Stimulated activated CD8-positive, alpha-beta memory T cell treated with anti-CD3 and anti-CD28 coated beads, Interleukin-2, amount 100 ng/mL, for 1 hour (primary cell): ENCODE measurements at regions not wholly inside any gene's neighbourhood (a gene's known extent, or its start where the extent isn't known, plus 50 kb on each side); places are given as distances from the start of the nearest gene placed in this dataset.
"Not testable (repeated sequence)": the region's sequence is repeated elsewhere in the genome, so short reads cannot be mapped to it uniquely, and the experiment has no call there.

Experiments
- DNase-seq, 2 donors: peaks; one replicate each; pipeline ENCODE4 v3.0.0-alpha.2; 2020; ENCODE audit warnings: low read depth in 2 of 2

DNA sequence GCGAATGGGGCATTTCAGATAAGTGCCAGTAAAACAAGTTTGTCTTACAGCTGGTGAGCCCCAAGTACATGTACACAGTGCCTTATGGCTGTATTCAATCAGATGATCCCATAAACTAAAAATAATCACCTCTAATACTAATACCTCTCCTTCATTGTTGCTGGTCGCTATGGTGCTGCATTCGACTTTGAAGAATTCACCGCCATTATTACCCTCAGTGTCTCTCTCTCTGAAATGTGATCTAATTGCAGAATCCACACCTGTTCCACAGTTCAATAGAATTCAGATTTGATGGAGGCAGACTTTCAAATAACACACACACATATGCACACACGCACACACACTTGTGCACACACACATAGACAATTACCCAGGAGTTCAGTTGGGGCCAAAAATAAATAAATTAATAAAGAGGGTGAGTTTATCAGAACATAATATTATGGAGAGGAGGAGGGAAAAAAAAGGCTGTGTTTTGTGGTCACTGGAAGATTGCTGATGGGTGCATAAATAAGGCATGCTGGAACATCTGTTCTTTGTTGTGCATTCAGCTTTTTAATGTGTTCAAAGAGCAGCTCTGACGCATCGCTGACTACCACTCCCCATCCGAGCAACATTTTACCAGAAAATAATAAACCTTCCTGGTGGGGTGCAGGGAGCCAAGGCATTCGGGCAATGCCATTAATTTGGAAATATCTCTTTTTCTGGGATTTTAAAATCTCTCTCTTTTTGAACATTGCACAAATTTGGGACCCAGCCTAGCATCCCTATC lies 235.7 kb downstream of the SATB1 start:
- DNase-seq: no peak

- DNase-seq: no peak
Observed at GRCh38 chr3:18188491-18188890, 236.6 kb downstream of the SATB1 start.

GRCh38 chr3:18185624-18186023 lies 239.5 kb downstream of the SATB1 start:
- no peak for DNase-seq

GRCh38 chr3:18182923-18183322 lies 242.2 kb downstream of the SATB1 start:
- not testable (repeated sequence) for DNase-seq

GRCh38 chr3:18179521-18179920 lies 245.6 kb downstream of the SATB1 start:
- no peak for DNase-seq

GRCh38 chr3:18177271-18177670 lies 247.9 kb downstream of the SATB1 start:
- DNase-seq: no peak

DNA sequence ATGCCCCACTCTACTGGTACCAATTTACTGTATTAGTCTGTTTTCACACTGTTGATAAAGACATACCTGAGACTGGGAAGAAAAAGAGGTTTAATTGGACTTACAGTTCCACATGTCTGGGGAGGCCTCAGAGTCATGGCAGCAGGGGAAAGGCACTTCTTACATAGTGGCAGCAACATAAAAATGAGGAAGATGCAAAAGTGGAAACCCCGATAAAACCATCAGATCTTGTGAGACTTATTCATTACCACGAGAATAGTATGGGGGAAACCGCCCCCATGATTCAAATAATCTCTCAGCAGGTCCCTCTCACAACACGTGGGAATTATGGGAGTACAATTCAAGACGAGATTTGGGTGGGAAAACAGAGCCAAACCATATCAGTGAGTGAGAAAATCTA lies 251.2 kb downstream of the SATB1 start:
- DNase-seq: not testable (repeated sequence)

DNA sequence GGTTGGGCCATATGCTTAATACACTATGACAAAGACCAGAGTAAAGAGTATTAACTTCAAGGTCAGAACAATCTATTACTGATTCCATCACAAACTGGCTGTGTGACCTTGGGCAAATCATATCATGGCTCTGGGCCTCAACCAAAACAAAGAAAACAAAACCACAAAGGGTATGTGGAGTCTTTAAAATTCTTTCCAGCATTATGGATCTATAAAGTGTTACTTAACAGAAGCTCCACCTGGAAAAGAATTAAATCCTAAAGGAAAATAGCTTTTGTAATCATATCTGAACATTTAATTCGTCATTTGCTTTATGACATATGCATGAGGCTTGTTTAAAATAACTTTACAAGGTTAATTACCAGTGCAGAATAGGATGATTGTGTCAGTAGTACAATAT lies 265.5 kb downstream of the SATB1 start:
- DNase-seq: no peak

GRCh38 chr3:18153571-18154173 lies 271.5 kb downstream of the SATB1 start:
- no peak for DNase-seq

GRCh38 chr3:18151199-18151598 lies 273.9 kb downstream of the SATB1 start:
- no peak for DNase-seq

DNA sequence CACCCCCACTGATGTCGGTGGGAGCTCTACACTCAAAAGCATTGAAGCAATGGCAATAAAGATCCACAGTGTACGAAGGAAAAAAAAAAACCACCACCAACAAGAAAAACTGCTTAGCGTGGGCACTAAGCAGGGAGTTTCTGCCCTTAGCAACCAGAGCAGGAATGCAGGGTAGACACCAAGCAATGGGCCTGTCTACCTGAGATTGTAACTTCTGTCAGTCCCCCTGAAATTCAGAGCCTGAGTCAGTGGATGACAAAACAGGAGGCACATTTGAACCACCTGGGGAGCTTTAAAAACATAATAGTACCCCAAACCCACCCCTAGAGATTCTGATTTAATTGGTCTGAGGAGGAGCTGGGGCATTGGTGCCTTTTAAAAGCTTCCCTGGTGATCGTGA lies 275.2 kb downstream of the SATB1 start:
- no peak for DNase-seq

DNA sequence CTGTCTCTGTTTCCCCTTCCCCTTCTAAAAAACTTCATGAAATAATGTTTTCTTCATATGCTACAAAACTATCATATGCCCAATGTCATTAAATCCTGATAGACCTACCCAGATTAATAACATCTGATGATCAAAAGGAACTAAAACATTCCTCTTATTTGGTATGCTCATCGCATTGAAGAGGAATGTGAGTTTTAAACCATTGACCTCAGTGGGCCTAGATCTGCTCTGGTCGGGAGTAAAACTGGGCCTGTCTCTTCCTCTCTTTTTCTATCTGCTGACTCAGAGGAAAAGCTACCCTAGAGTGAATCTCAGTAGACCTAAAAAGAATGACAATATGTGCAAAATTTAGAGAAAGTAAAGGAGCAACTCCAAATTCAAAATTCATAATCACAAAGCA lies 275.8 kb downstream of the SATB1 start:
- no peak for DNase-seq

- DNase-seq: no peak
Observed at GRCh38 chr3:18144571-18144970, 280.6 kb downstream of the SATB1 start.

- no peak for DNase-seq
Observed at GRCh38 chr3:18143258-18143780, 281.8 kb downstream of the SATB1 start.

- DNase-seq: no peak
Observed at GRCh38 chr3:18137958-18138357, 287.2 kb downstream of the SATB1 start.

DNA sequence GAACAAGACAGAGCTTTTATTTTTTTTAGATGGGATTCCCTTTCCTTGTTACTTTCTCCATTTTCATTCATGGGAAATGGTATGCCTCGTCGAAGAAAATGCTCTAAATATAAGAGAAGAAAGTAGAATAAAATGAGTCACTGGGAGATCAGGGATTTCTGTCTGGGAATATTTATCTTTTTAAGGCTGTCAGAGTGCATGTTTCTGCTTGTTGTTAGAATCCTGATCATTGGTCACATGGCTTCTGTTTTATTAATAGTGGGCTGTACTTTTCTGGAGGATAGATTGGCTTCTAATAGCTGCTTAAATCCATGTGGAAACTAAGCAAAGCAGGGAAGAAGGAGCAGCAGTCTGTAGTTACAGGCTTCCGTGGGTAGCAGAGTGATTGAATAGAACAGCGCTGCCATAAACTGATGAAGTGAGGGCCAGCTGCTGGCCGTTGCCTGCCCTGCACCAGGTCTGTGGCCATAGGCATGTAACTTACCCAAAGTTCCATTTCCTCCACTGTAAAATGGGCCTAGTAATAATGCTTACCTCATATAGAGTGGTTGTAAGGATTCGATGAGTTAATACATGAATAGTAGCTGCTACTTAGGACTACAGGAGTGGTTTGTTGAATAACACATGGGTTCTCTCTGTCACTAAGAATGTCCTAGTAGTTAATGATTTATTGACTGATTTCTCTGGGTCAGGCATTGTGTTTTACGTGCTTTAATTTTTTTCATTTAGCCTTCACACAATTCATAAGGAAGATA lies 289.9 kb downstream of the SATB1 start:
- no peak for DNase-seq

DNA sequence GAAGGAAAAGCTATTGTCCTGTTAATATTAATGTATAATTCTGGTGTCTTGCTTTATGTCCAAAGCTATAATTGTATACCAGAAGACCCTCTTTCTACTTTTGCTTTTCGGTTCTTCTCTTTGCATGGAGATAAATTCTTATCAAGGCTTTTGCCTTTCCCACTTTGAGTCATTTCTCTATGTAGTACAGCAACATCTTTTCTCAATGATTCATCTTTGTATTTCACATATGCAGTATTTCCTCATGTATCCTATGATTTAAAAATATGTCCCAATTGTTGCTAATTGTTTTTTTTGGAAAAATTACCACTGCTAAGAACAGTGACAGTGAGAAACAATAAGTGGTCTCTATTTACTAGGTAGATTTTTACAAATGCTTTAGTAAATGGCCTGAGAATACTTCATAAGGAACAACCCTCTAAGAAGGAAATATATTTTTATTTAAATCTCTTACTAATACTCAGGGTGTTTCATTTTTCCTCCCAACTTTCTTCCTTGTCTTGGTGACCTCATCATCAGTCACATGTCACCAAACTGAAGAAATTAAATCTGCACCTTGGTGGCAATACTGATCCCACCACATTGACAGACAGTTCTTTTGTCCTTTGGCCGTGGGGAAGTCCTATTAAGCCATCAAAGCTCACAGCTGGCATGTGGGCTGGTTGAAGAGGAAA lies 290.6 kb downstream of the SATB1 start:
- DNase-seq: no peak

- DNase-seq: no peak
Observed at GRCh38 chr3:18132991-18133390, 292.1 kb downstream of the SATB1 start.

DNA sequence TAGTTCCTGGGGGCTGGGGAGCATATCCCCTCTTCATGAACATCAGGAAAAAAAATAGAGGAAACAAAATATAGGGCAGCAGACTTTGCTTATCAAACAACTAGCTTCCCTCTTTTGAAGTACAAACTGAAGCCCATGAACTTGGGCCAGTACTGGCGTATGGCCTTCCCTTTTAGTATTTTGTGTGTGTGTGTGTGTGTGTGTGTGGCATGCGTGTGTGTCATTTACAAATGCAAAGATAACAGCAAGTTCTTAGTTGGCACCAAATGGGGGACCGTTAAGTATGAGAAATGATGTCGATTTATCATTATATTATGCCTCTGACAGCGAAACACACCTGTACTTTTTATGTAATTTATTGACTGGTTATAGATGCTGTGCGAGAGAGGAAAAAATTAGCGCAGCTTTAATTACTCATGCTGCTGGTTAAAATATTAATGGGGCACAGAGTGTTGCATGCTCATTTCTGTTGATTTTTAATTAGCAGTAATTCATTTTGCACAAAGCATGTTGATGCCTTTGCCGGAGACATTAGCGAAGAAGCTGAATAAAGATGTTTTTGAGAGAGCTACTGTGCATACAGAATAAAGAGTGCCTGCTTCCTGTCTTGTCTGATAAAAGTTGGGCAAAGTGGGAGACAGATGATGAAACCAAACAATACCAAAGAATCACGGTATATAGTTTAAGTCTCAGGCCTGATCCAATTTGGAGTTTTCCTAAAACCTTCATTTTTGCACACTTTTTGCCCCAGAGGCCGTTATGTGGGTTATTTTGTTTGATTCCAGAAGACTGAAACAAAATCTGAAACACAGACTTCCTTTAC lies 297.1 kb downstream of the SATB1 start:
- DNase-seq: no peak

GRCh38 chr3:18127174-18127858 lies 297.8 kb downstream of the SATB1 start:
- DNase-seq: no peak

DNA sequence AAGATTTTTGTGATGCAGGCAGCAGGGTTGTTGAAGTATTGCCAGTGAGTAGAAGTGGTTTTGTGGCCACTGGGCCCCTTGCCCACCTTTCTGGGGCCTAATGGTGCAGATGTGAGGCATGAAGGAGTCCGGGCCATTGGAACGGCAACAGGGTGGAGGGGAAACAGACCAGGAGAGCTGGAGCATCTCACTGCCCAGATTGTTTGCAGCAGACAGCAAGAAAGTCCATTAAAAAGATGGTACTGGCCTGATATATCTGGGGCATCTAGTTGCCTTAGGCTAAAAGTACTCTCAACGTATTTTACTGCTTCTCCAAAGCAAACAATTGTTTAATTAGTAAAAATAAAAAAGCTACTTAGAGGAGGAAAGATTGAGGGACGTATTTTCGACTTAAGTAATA lies 298.4 kb downstream of the SATB1 start:
- no peak for DNase-seq
